NCI-H345 treated with DMSO at 0.1 percent for 48 hours (cell line): ENCODE measurements at regions not wholly inside any gene's neighbourhood (a gene's known extent, or its start where the extent isn't known, plus 50 kb on each side); places are given as distances from the start of the nearest gene placed in this dataset.

Experiments
- DNase-seq: peaks from one replicate; lab custom pipeline; 2025; ENCODE audit not compliant: unreplicated experiment; lab: John Stamatoyannopoulos, UW

DNA sequence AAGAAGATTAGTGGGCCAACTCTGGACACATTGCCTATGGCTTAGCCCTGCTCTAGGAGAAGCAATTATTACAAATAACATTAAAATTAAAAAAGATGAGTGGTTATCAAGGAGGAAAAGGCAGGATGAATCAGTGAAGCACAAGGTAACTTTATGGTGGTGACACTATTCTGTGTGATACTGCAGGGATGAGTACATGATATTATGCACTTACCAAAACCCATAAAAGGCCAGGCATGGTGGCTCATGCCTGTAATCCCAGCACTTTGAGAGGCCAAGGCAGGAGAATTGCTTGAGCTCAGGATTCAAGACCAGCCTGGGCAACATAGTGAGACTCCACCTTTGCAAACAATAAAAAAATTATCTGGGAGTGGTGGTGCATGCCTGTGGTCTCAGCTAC is 344.3 kb upstream of the CDIN1 start:
- DNase-seq, result no peak

DNA sequence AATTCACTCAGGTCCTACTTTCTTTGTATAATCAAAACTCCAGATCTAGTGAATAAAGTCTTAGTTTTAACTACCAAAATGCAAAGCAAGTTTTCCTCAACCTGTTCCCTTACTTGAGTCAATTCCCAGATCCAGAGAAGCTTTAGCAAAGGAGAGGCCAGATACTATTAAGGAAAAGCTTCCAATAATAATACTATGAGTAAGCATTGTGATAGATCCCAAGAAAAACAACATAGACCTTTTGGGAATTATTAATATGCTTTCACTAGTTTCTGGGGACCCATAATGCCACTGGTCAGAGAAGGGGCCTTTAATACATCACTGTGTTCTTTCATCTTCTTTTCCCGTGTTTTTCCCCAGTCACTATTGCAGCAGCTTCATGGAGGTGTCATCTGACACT is 339.9 kb upstream of the CDIN1 start:
- no peak for DNase-seq

DNA sequence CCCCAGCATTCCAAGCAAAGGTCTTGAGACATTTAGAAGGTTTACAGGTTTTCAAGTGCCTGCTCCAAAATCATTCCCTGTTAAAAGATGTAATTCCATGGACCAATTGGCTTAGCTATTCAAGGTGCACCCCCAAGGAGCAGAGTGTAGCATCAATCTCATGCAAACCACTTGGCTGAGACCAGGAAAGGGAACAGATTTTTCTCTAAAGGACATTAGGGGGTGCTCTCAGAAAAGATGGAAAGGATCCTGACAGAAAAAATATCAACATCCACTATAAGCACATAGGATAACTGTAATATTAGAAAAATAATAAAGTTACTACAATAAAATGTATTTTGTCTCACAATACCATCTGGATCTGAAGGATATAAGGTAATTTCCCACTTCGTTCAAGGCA is 328.0 kb upstream of the CDIN1 start:
- no peak for DNase-seq

GRCh38 chr15:36252146-36252711 is 327.2 kb upstream of the CDIN1 start:
- no peak for DNase-seq

DNA sequence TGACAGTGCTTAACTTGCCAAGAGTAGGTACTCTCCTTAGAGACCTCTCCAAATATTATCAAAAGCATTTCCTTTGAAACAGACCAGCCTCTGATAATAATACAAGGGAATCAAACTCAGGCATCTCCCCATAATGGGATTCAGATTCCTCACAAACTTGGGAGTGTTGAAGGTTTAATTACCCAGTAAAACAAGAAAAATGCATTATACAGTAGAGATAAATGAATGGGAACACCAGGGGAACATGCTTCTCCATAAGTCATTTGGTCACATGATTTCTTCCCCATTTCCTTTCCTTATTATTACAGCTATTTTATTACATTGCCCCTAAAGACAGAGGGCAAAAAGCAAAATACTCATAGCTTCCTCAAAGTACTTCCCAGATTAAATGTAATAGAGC is 325.0 kb upstream of the CDIN1 start:
- DNase-seq, result no peak

GRCh38 chr15:36256404-36256807 is 323.0 kb upstream of the CDIN1 start:
- DNase-seq, result no peak

DNA sequence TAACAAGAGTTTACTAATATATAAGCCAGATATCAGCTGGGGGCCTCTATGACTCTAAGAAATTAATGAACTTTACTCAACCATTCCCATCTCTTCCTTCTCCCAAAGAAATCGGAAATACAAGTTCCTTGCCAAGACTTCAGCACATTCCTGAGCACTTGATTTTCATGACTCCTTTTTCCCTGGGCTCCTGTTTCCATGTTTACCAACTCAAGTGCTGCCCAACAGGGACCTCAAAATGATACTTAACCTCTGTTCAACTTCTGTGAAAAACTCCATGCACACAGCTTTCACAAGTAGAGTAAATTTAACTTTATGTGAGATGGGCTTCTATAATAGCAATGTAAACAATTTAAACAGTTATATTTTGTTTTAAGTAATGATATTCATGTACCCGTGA is 315.8 kb upstream of the CDIN1 start:
- no peak for DNase-seq

DNA sequence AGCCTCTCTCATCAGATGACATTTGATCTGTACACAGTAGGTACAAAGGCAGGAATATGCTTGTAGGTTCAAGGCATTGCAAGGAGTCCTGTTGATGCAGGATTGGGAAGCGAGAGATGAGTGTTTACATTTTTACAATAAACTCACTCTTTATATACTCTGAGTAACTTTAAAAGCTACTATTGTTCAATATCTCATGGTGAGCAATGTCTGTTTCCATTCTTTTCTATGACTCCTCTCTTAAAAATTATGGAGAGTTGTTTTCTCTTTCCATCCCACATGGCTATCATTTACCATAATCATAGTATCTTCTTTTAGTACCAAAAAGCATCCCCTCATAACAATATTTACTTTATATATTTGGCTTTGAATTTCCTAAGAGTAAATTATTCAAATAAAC is 314.0 kb upstream of the CDIN1 start:
- no peak for DNase-seq

- no peak for DNase-seq
Measured at GRCh38 chr15:36271048-36271447, 308.4 kb upstream of the CDIN1 start.

GRCh38 chr15:36275656-36276055 is 303.8 kb upstream of the CDIN1 start:
- no peak for DNase-seq

GRCh38 chr15:36278219-36278618 is 301.2 kb upstream of the CDIN1 start:
- no peak for DNase-seq

GRCh38 chr15:36282821-36283220 is 296.6 kb upstream of the CDIN1 start:
- no peak for DNase-seq

DNA sequence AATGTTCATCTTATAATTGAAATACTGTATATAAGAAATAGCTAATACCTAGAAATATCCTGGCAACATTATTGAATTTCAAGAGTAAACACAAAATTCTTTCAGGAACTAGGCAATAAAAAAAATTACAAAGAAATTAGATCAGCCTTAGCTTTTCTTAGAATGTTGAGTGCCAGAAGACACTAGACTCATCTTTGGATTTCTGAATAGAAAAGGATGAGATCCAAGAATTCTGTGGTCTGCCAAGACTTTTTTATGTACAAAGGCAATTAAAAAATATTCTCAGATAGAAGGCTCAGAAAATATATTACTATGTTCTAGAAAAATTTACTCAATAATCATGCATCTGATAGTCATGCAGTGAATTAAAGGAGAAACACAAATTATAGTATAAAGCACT is 294.5 kb upstream of the CDIN1 start:
- DNase-seq, result no peak

DNA sequence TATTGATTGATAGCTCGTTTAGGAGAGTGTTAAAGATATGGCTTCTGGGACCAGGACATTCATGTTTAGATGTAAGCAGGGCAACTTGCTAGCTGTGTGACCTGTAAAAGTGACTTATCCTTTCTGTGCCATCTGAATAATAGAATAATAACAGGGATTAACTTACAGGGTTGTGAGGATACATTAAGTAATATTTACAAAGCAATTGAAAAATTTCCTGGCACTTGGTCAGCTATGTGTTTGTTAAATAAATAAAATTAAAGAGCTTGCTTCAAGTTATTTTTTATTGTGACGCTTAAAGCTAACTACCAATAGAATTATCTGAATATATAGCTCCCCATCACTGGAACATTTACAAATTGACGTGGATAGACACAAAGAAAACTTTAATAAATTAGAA is 287.9 kb upstream of the CDIN1 start:
- DNase-seq, result no peak

DNA sequence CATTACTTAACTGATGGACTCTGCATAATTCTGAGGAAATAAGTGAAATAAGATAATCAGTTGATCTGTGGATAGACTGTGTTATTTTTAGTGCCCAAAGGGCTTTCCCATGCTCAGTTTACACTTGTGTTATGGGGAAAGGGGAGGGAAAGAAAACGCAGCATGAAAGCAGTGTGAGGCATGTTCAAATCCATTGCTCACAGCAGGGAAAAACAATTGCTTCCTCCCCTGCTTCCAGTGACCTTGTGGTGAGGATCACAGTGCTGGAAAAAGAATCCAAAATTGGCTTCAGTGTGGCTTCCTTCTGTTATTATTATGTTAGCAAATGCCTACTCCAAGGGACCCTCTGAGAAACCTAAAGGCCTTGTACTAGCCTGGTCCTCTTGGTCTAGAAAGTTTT is 285.1 kb upstream of the CDIN1 start:
- no peak for DNase-seq

GRCh38 chr15:36301947-36302346 is 277.5 kb upstream of the CDIN1 start:
- no peak for DNase-seq

DNA sequence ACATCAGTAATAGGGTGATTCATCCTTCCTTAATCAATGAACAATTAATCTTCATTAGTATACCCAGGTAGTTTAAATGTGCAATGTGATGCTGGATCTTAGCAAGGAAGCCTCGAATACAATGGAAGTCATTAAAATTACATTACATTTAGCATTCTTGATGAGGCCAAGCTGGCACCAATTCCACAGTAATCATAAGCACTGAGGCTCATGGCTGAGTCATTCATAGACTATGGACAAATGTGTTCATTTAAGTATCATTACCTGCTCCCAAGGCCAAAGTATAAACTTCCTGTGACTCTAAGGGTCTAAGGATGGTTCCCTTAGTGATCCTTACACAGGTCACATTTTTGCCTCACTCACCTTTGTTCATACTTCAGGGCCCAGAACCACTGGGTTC is 266.4 kb upstream of the CDIN1 start:
- no peak for DNase-seq

GRCh38 chr15:36313736-36314280 is 265.6 kb upstream of the CDIN1 start:
- no peak for DNase-seq

- DNase-seq, result no peak
Measured at GRCh38 chr15:36315649-36316048, 263.8 kb upstream of the CDIN1 start.

GRCh38 chr15:36323615-36324014 is 255.8 kb upstream of the CDIN1 start:
- DNase-seq, result no peak

DNA sequence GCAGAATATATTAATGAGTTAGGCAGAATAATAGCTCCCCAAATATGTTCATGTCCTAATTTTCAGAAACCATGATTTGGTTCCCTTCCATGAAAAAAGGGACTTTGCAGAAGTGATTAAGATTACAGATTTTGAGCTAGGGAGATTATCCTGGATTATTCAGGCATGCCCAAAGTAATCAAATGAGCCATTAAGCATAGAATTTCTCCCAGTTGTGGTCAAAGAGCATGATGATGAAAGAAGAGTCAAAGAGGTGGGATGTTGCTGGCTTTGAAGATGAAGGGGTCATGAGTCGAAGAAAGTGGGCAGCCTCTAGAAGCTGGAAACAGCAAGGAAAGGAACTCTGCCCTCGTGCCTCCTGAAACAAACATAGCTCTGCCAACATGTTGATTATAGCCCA is 254.2 kb upstream of the CDIN1 start:
- DNase-seq, result no peak

DNA sequence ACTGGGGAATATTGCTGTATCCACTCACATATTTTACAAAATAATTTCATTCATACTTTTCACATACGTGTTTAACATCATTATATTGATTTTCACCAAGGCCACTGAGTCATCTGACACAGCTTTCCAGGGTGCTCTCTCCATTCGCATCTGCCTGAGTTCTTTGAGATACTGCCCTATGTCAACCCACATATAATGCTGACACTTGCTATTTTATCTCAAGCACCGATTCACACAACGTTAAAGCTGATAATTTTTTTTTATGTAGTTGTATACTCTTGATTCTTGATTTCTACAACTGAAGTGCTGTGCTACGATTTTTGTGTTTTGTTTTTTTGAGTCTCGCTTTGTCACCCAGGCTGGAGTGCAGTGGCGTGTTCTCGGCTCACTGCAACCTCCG is 249.8 kb upstream of the CDIN1 start:
- no peak for DNase-seq

GRCh38 chr15:36330598-36330997 is 248.8 kb upstream of the CDIN1 start:
- no peak for DNase-seq
